Right lobe of liver (tissue), 6 donors: ENCODE measurements at regions not wholly inside any gene's neighbourhood (a gene's known extent, or its start where the extent isn't known, plus 50 kb on each side); places are given as distances from the start of the nearest gene placed in this dataset.

Experiments
- ATAC-seq, 4 donors: fragments of 200-7000 bp; cut with Tn5 transposase; one replicate each; pipeline ENCODE4 v1.9.1; 2020; ENCODE audit warnings: mild to moderate bottlenecking in 4 of 4, moderate library complexity in 4 of 4
- DNase-seq, 3 donors: peaks; one replicate each; pipeline ENCODE4 v3.0.0-alpha.2; 2020
- H3K27ac ChIP-seq, 3 donors: fragments of 200-600 bp; one replicate each; pipeline ENCODE4 v1.8.0; 2022
- H3K27me3 ChIP-seq, 2 donors: fragments of 200-600 bp; one replicate each; pipeline ENCODE4 v1.8.0; 2022
- H3K36me3 ChIP-seq, 4 donors: fragments of 200-600 bp; sonication (generic) in 1 of 4; one replicate each; pipeline versions ENCODE4 v1.5.1 to v1.8.0; 2017 to 2022; ENCODE audit warnings: control low read depth in 1 of 4
- H3K4me1 ChIP-seq, 4 donors: fragments of 200-600 bp; sonication (generic) in 1 of 4; one replicate each; pipeline versions ENCODE4 v1.5.1 to v1.8.0; 2017 to 2022; ENCODE audit warnings: control low read depth in 1 of 4
- H3K4me3 ChIP-seq, 3 donors: fragments of 200-600 bp; one replicate each; pipeline ENCODE4 v1.8.0; 2022
- H3K9me3 ChIP-seq, 4 donors: fragments of 200-600 bp; sonication (generic) in 1 of 4; one replicate each; pipeline versions ENCODE4 v1.5.1 to v1.8.0; 2017 to 2022; ENCODE audit warnings: control low read depth in 1 of 4
- CTCF ChIP-seq, 4 donors: fragments of 200-600 bp in 3 of 4; fragments of 450-650 bp in 1 of 4; IDR thresholded peaks; one replicate each; pipeline versions ENCODE4 v1.5.1 to v1.8.0; 2016 to 2022; ENCODE audit warnings: antibody characterized with exemption in 4 of 4, mild to moderate bottlenecking in 2 of 4
- POLR2A ChIP-seq: fragments of 450-650 bp; IDR thresholded peaks from one replicate; pipeline ENCODE4 v1.6.1; 2017; ENCODE audit warnings: antibody characterized with exemption, mild to moderate bottlenecking
- WGBS: methylation state at CpG from one replicate; pipeline ENCODE4 v1.1.6; 2018; ENCODE audit warnings: low coverage, low lambda C conversion rate; ENCODE audit not compliant: insufficient coverage; ENCODE audit errors: missing lambda C conversion rate; 5-methylcytosine and 5-hydroxymethylcytosine counted together
- intact Hi-C, 2 donors: fragments of 100-400 bp; cut with DNase I; formaldehyde crosslinking; loops; one replicate each; pipeline versions ENCODE4 v1.11.2 to v1.14.1; 2022
- donor health status: DM: no; HTN: yes; CAD: no.
- donor health status: DM: no; HTN: no; CAD: no.
- donor health status: DM: no; HTN: no; CAD: no.
- donor health status: DM: no; HTN: yes; CAD: no.
- donor health status: DM: no; HTN: yes; CAD: no.

- WGBS, result 100% methylated on average over 1 of the region's 1 CpG
- no peaks in the 10 kb centered on the region for H3K4me1 ChIP-seq
- DNase-seq (no peak), ATAC-seq (no peak)
- intact Hi-C loops, result no loop called here
- no peak overlapping the region for H3K27ac ChIP-seq
- H3K27me3 ChIP-seq, result no peaks in the 10 kb centered on the region
- no peaks in the 10 kb centered on the region for H3K36me3 ChIP-seq
- no peak overlapping the region for H3K4me3 ChIP-seq
- no peaks in the 10 kb centered on the region for H3K9me3 ChIP-seq
- no peak for TF ChIP-seq POLR2A
- TF ChIP-seq CTCF (IDR thresholded peaks at IDR 0.05), result no peak
These were observed 263.3 kb upstream of the RND3 start for GRCh38 chr2:150750720-150751119.

GRCh38 chr2:150742094-150742493, 254.6 kb upstream of the RND3 start:
- Histone ChIP-seq H3K4me1 (no peaks in the 10 kb centered on the region), H3K36me3 (no peaks in the 10 kb centered on the region), H3K9me3 (no peaks in the 10 kb centered on the region), H3K4me3 (no peak overlapping the region), H3K27me3 (no peaks in the 10 kb centered on the region), H3K27ac (no peak overlapping the region)
- WGBS, result 81% methylated on average over 4 of the region's 4 CpGs
- intact Hi-C loops, result no loop called here
- no peak for ATAC-seq
- TF ChIP-seq CTCF (IDR thresholded peaks at IDR 0.05) (no peak), POLR2A (no peak)
- no peak for DNase-seq

GRCh38 chr2:150735894-150736498, 248.5 kb upstream of the RND3 start:
- ATAC-seq, result no peak
- Histone ChIP-seq H3K36me3 (no peaks in the 10 kb centered on the region), H3K9me3 (no peaks in the 10 kb centered on the region), H3K27ac (no peak overlapping the region), H3K27me3 (no peaks in the 10 kb centered on the region), H3K4me1 (peaks cover 0 to 23% (median 4%) of the 10 kb centered on the region in 4 donors), H3K4me3 (no peak overlapping the region)
- no peak for DNase-seq
- intact Hi-C loops, result no loop called here
- 87% methylated on average over 5 of the region's 5 CpGs for WGBS
- TF ChIP-seq CTCF (IDR thresholded peaks at IDR 0.05), result no peak

- Histone ChIP-seq H3K4me1 (peaks cover 0 to 32% (median 4%) of the 10 kb centered on the region in 4 donors), H3K27ac (peak overlapping the region in 1 of 3 donors; percentile 2), H3K9me3 (no peaks in the 10 kb centered on the region), H3K36me3 (no peaks in the 10 kb centered on the region), H3K27me3 (no peaks in the 10 kb centered on the region), H3K4me3 (no peak overlapping the region)
- DNase-seq, result peak; percentile 19 to 73 (median 57)
- intact Hi-C loops, result no loop called here
- WGBS, result 25% methylated on average over 3 of the region's 4 CpGs
- peak; percentile 51 to 79 (median 74) for ATAC-seq
- no peak for TF ChIP-seq CTCF (IDR thresholded peaks at IDR 0.05)
- no peak for TF ChIP-seq POLR2A
These were observed 245.7 kb upstream of the RND3 start for GRCh38 chr2:150733051-150733618.
